ENCODE measurements at regions not wholly inside any gene's neighbourhood (a gene's known extent, or its start where the extent isn't known, plus 50 kb on each side); places are given as distances from the start of the nearest gene placed in this dataset.

- no peak for DNase-seq (ENCODE audit: low spot score)
- 59% methylated on average over 2 of the region's 2 CpGs for WGBS
Observed at GRCh38 chr10:64619102-64619501, 1097.9 kb downstream of the REEP3 start.

GRCh38 chr10:64626924-64627323 lies 1105.7 kb downstream of the REEP3 start:
- DNase-seq (ENCODE audit: low spot score), result no peak
- WGBS, result 94% methylated on average over 1 of the region's 1 CpG
- TF ChIP-seq, protein P1, sequence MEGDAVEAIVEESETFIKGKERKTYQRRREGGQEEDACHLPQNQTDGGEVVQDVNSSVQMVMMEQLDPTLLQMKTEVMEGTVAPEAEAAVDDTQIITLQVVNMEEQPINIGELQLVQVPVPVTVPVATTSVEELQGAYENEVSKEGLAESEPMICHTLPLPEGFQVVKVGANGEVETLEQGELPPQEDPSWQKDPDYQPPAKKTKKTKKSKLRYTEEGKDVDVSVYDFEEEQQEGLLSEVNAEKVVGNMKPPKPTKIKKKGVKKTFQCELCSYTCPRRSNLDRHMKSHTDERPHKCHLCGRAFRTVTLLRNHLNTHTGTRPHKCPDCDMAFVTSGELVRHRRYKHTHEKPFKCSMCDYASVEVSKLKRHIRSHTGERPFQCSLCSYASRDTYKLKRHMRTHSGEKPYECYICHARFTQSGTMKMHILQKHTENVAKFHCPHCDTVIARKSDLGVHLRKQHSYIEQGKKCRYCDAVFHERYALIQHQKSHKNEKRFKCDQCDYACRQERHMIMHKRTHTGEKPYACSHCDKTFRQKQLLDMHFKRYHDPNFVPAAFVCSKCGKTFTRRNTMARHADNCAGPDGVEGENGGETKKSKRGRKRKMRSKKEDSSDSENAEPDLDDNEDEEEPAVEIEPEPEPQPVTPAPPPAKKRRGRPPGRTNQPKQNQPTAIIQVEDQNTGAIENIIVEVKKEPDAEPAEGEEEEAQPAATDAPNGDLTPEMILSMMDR (IDR thresholded peaks at IDR 0.05), result no peak
- no peak for TF ChIP-seq POLR2A (IDR thresholded peaks at IDR 0.05)
- H3K4me3 ChIP-seq, result no peak overlapping the region
- no peaks in the 10 kb centered on the region for H3K9me3 ChIP-seq
- no peaks in the 10 kb centered on the region for H3K36me3 ChIP-seq
- H3K27ac ChIP-seq, result no peak overlapping the region
- no peaks in the 10 kb centered on the region for H3K4me1 ChIP-seq (replicated peaks)
- intact Hi-C loops (cut with DNase I), result no loop called here
- H3K27me3 ChIP-seq (replicated peaks; ENCODE audit: insufficient read depth), result no peaks in the 10 kb centered on the region

More at GRCh38 chr10:64619102-64619501, 1097.9 kb downstream of the REEP3 start:
- H3K4me3 ChIP-seq, result no peak overlapping the region
- no peaks in the 10 kb centered on the region for H3K9me3 ChIP-seq
- H3K36me3 ChIP-seq, result no peaks in the 10 kb centered on the region
- TF ChIP-seq, protein P1 (IDR thresholded peaks at IDR 0.05), result no peak
- TF ChIP-seq POLR2A (IDR thresholded peaks at IDR 0.05), result no peak
- TF ChIP-seq POLR2AphosphoS5 (IDR thresholded peaks at IDR 0.05), result no peak
- H3K27me3 ChIP-seq (replicated peaks; ENCODE audit: insufficient read depth), result no peaks in the 10 kb centered on the region
- no peak overlapping the region for H3K27ac ChIP-seq
- no peaks in the 10 kb centered on the region for H3K4me1 ChIP-seq (replicated peaks)
- intact Hi-C loops (cut with DNase I), result no loop called here

GRCh38 chr10:64630534-64630933 lies 1109.3 kb downstream of the REEP3 start:
- no peaks in the 10 kb centered on the region for H3K4me1 ChIP-seq (replicated peaks)
- H3K4me3 ChIP-seq, result no peak overlapping the region
- H3K9me3 ChIP-seq, result no peaks in the 10 kb centered on the region
- TF ChIP-seq, protein P1 (IDR thresholded peaks at IDR 0.05), result no peak
- TF ChIP-seq POLR2A (IDR thresholded peaks at IDR 0.05) (no peak), POLR2AphosphoS5 (IDR thresholded peaks at IDR 0.05) (no peak)
- DNase-seq (ENCODE audit: low spot score), result no peak
- intact Hi-C loops (cut with DNase I), result no loop called here
- H3K36me3 ChIP-seq, result no peaks in the 10 kb centered on the region
- H3K27me3 ChIP-seq (replicated peaks; ENCODE audit: insufficient read depth), result no peaks in the 10 kb centered on the region
- 21% methylated on average over 3 of the region's 3 CpGs for WGBS
- no peak overlapping the region for H3K27ac ChIP-seq

DNA sequence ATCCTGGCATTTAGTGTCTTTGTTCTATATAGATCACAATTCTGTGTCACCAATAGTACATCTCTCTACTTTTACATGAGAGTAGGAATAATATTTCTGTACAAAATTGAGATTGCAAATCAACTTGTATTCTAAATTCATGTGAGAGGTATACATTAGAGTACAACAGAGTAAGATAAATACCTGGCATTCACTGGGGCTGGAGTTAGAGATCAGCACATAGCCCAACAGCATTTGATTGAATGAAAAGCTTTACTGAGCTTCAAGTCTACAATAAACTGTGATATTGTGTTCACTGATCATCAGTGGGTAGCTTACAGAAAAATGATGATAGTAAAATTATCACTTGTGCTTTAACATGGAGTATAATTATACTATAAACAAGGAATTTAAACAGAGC lies 1114.7 kb downstream of the REEP3 start:
- intact Hi-C loops (cut with DNase I), result no loop called here
- Histone ChIP-seq H3K36me3 (no peaks in the 10 kb centered on the region), H3K4me1 (replicated peaks) (no peaks in the 10 kb centered on the region), H3K27ac (no peak overlapping the region), H3K9me3 (no peaks in the 10 kb centered on the region), H3K4me3 (no peak overlapping the region), H3K27me3 (replicated peaks; ENCODE audit: insufficient read depth) (no peaks in the 10 kb centered on the region)
- DNase-seq (ENCODE audit: low spot score), result no peak
- TF ChIP-seq, protein P1 (IDR thresholded peaks at IDR 0.05), result no peak
- TF ChIP-seq POLR2AphosphoS5 (IDR thresholded peaks at IDR 0.05) (no peak), POLR2A (IDR thresholded peaks at IDR 0.05) (no peak)

DNA sequence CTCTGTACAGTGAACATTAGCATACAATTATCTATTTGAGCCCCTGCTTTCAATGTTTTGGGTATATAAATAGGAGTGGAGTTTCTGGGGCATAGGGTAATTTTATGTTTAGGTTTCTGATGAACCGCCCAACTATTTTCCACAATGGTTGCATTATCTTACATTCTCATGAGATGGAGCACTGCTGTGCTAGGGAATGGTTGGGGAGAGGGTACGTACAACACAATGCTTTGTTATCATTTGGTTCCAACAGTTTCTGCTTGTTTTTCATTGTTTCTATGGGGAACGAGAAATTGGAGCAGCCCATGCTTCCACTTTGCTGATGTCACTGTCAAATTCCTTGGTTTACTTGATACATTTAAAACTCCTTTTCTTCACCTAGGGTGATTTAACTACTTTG lies 1115.3 kb downstream of the REEP3 start:
- Histone ChIP-seq H3K27me3 (replicated peaks; ENCODE audit: insufficient read depth) (no peaks in the 10 kb centered on the region), H3K4me1 (replicated peaks) (no peaks in the 10 kb centered on the region), H3K27ac (no peak overlapping the region), H3K4me3 (no peak overlapping the region), H3K36me3 (no peaks in the 10 kb centered on the region), H3K9me3 (no peaks in the 10 kb centered on the region)
- intact Hi-C loops (cut with DNase I), result no loop called here
- no peak for DNase-seq (ENCODE audit: low spot score)
- TF ChIP-seq POLR2A (IDR thresholded peaks at IDR 0.05), result no peak
- TF ChIP-seq, protein P1 (IDR thresholded peaks at IDR 0.05), result no peak
- no peak for TF ChIP-seq POLR2AphosphoS5 (IDR thresholded peaks at IDR 0.05)
- WGBS, result 63% methylated on average over 3 of the region's 3 CpGs
